H1 (cell line): ENCODE measurements at regions not wholly inside any gene's neighbourhood (a gene's known extent, or its start where the extent isn't known, plus 50 kb on each side); places are given as distances from the start of the nearest gene placed in this dataset.

Experiments used
- MAFK ChIP-seq: IDR thresholded peaks from 2 replicates; pipeline ENCODE4 v1.6.1; 2012; ENCODE audit warnings: low read depth, mild to moderate bottlenecking, improper control_type of control experiment, low read length

DNA sequence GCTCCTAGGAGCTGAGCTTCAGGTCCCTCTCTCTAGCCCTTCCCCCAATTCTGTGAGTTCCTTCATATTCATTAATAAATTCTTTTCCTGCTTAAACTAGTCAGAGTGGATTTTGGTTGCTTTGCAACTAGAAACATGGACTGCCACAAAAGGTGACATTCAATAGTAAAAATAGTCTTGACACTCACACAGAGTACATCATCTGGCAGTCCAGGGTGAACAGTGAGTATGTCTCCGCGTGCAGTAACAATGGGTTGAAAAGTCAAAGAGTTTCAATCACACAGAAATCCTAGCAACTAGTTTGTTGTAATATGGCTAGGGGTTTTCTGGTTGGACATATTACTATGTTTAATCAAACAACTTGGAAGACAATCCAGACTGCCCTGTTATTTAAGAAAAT is 168.8 kb upstream of the TBX20 start (continued):
- TF ChIP-seq MAFK = no peak
